GDM1 (cell line): ENCODE measurements at regions not wholly inside any gene's neighbourhood (a gene's known extent, or its start where the extent isn't known, plus 50 kb on each side); places are given as distances from the start of the nearest gene placed in this dataset.
"Not testable (repeated sequence)": the region's sequence is repeated elsewhere in the genome, so short reads cannot be mapped to it uniquely, and the experiment has no call there.

Experiments
- DNase-seq: peaks from one replicate; lab custom pipeline; 2025; lab: John Stamatoyannopoulos, UW

- no peak for DNase-seq
Observed at GRCh38 chr1:5129746-5130355, 475.4 kb downstream of the AJAP1 start.

GRCh38 chr1:5125208-5125607 is 470.8 kb downstream of the AJAP1 start:
- no peak for DNase-seq

GRCh38 chr1:5120559-5120958 is 466.1 kb downstream of the AJAP1 start:
- DNase-seq = no peak

GRCh38 chr1:5119366-5120234 is 465.2 kb downstream of the AJAP1 start:
- DNase-seq = no peak

GRCh38 chr1:5118771-5119170 is 464.4 kb downstream of the AJAP1 start:
- DNase-seq = not testable (repeated sequence)

GRCh38 chr1:5118292-5118691 is 463.9 kb downstream of the AJAP1 start:
- DNase-seq = not testable (repeated sequence)

- DNase-seq = no peak
Observed at GRCh38 chr1:5111581-5111980, 457.2 kb downstream of the AJAP1 start.

- DNase-seq = no peak
Observed at GRCh38 chr1:5110508-5110907, 456.1 kb downstream of the AJAP1 start.

- DNase-seq = no peak
Observed at GRCh38 chr1:5109633-5110032, 455.2 kb downstream of the AJAP1 start.

GRCh38 chr1:5108740-5109139 is 454.3 kb downstream of the AJAP1 start:
- no peak for DNase-seq

- DNase-seq = no peak
Observed at GRCh38 chr1:5105744-5106143, 451.3 kb downstream of the AJAP1 start.

GRCh38 chr1:5099558-5099957 is 445.1 kb downstream of the AJAP1 start:
- DNase-seq = no peak

- DNase-seq = no peak
Observed at GRCh38 chr1:5098981-5099385, 444.6 kb downstream of the AJAP1 start.

GRCh38 chr1:5093042-5093441 is 438.6 kb downstream of the AJAP1 start:
- no peak for DNase-seq

- no peak for DNase-seq
Observed at GRCh38 chr1:5084676-5085075, 430.3 kb downstream of the AJAP1 start.

GRCh38 chr1:5067246-5067645 is 412.8 kb downstream of the AJAP1 start:
- DNase-seq = no peak

GRCh38 chr1:5053744-5054143 is 399.3 kb downstream of the AJAP1 start:
- no peak for DNase-seq

GRCh38 chr1:5029136-5029535 is 374.7 kb downstream of the AJAP1 start:
- DNase-seq = no peak

- no peak for DNase-seq
Observed at GRCh38 chr1:5012249-5012648, 357.8 kb downstream of the AJAP1 start.

- DNase-seq = no peak
Observed at GRCh38 chr1:5010656-5011055, 356.2 kb downstream of the AJAP1 start.

GRCh38 chr1:5010236-5010635 is 355.8 kb downstream of the AJAP1 start:
- DNase-seq = no peak

GRCh38 chr1:5009376-5010065 is 355.1 kb downstream of the AJAP1 start:
- DNase-seq = no peak

- no peak for DNase-seq
Observed at GRCh38 chr1:5005171-5005570, 350.8 kb downstream of the AJAP1 start.
